ENCODE measurements at regions not wholly inside any gene's neighbourhood (a gene's known extent, or its start where the extent isn't known, plus 50 kb on each side); places are given as distances from the start of the nearest gene placed in this dataset.

DNA sequence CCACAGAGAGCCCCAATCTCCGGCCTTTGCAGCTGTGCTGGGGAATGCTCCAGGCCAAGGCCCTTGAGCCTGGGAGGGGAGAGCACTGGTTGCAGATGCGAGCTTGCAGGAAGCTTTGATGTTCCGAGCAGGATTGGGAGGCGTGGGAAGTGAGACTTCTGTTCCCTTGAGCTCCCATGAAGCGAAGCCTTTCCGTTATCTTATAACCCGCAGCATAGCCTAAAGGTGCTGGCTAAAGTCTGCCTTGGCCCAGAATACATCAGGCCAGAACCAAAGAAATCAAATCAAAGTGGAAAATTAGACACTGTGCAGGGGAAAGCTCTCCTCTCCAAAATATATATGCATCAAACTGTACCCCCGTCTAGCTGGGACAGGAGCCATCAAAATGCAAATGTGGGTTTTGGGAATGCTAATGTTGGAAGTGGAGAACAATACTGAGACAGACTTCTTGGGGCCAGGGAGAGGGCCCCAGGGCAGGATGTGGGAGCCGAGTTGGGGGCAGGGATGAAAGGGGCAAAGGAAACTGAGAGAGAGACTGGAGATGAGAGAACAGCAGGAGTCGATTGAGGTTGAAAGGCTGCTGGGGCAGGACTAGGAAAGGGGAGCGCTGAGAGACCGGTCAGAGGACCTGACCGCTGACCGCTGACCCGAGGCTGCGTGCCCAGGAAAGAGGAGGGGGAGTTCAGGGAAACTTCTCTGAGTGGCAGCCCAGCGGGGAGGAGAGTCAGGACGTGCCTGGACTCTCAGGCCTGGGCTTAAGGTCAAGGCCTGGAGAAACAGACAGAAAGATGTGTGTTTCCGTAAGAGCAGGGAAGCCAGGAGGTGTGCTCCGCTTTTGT is 152.2 kb upstream of the PARP11 start (continued):
- TF ChIP-seq, protein P1, sequence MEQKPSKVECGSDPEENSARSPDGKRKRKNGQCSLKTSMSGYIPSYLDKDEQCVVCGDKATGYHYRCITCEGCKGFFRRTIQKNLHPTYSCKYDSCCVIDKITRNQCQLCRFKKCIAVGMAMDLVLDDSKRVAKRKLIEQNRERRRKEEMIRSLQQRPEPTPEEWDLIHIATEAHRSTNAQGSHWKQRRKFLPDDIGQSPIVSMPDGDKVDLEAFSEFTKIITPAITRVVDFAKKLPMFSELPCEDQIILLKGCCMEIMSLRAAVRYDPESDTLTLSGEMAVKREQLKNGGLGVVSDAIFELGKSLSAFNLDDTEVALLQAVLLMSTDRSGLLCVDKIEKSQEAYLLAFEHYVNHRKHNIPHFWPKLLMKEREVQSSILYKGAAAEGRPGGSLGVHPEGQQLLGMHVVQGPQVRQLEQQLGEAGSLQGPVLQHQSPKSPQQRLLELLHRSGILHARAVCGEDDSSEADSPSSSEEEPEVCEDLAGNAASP (CRISPR knock-in tag; IDR thresholded peaks at IDR 0.05; ENCODE audit: borderline replicate concordance): peak; percentile 64; the same call in 1 of the 2 replicates
- TF ChIP-seq CBX1 (IDR thresholded peaks at IDR 0.05; ENCODE audit: low read depth) (no peak), RBM39 (IDR thresholded peaks at IDR 0.05; ENCODE audit: low read depth, low read length, poor library complexity, severe bottlenecking) (no peak)

DNA sequence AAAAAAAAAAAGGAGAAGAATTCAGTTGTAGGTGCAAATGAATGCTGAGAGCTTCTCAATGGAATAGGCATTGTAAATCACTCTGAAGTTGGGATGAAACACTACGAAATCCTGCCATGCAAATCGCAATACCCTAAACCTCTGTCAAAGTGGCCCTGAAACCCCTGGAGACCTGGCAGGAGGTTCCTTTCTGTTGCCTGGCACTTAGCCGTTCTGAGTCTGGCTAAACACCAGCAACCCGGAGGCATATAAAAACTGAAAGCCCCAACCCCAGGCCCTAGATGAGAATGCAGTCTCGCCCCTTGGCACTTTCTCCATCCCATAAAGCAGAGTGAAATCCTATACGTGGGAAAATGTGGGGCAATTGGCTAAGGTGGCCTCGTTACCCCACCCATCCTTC is 151.5 kb upstream of the PARP11 start:
- Histone ChIP-seq H3K79me2 (ENCODE audit: insufficient read depth, low read length) (no peaks in the 10 kb centered on the region), H2AFZ (ENCODE audit: low read length) (no peak overlapping the region), H3K36me3 (replicated peaks in 1 of 2; ENCODE audit: control insufficient read depth in 1 of 2, insufficient read depth in 2 of 2, low read length in 2 of 2) (no peaks in the 10 kb centered on the region), H3K9ac (ENCODE audit: insufficient read depth, low read depth, low read length) (peak overlapping the region; percentile 10; the same call in 1 of the 2 replicates), H3K27ac (ENCODE audit: extremely low read length, insufficient read depth, low read length) (peak overlapping the region; percentile 68), H3K27me3 (ENCODE audit: control insufficient read depth in 1 of 2, insufficient read depth in 2 of 2, low read length in 2 of 2) (no peaks in the 10 kb centered on the region), H4K20me1 (ENCODE audit: insufficient read depth, low read length) (no peaks in the 10 kb centered on the region), H3K4me1 (ENCODE audit: insufficient read depth, low read length) (peaks cover 49% of the 10 kb centered on the region), H3K4me2 (ENCODE audit: low read depth, low read length) (no peak overlapping the region), H3K9me3 (ENCODE audit: low read length) (no peaks in the 10 kb centered on the region), H3K4me3 (replicated peaks in 1 of 3; ENCODE audit: insufficient read depth in 1 of 3, low read depth in 2 of 3, low read length in 3 of 3) (no peak overlapping the region)
- FAIRE-seq (no peak), ATAC-seq (no peak), DNase-seq (ENCODE audit: low spot score) (no peak)
- ChIA-PET CTCF (ENCODE audit: low intra/inter-chr PET ratio, low total read pairs) (no interaction called here), POLR2A (interaction anchor here (6.9 kb wide), 1 partner anchor 11 kb away, joined by 87 read pairs; no protein-coding TSS in a partner anchor)
- BruUV-seq (replicated peaks): no TSS peak
- WGBS (ENCODE audit: low lambda C conversion rate): 91% methylated on average over 7 of the region's 7 CpGs
- intact Hi-C loops (cut with micrococcal nuclease; ENCODE audit: unreplicated experiment) (no loop called here), in situ Hi-C loops (cut with HindIII; ENCODE audit: extremely low pct_ligation_motif_present, low pct_unique_long_range_greater_than_20kb) (no loop called here)
- TF ChIP-seq SP5 (CRISPR knock-in tag; IDR thresholded peaks at IDR 0.05; ENCODE audit: borderline replicate concordance, low read depth) (no peak), ZC3H13 (CRISPR knock-in tag; IDR thresholded peaks at IDR 0.05) (no peak), ZNF251 (CRISPR knock-in tag; IDR thresholded peaks at IDR 0.05) (no peak), STAT5B (CRISPR knock-in tag; IDR thresholded peaks at IDR 0.05) (no peak), KDM2A (CRISPR knock-in tag; IDR thresholded peaks at IDR 0.05; ENCODE audit: borderline replicate concordance, low read depth) (no peak), PTBP1 (IDR thresholded peaks at IDR 0.05; ENCODE audit: low read depth, low read length, poor library complexity, severe bottlenecking) (no peak), ADNP (CRISPR knock-in tag; IDR thresholded peaks at IDR 0.05) (no peak), KDM4B (CRISPR knock-in tag; IDR thresholded peaks at IDR 0.05) (no peak), NR2F6 (IDR thresholded peaks at IDR 0.05) (no peak), NR2F6 (CRISPR knock-in tag; IDR thresholded peaks at IDR 0.05) (no peak), MAFF (IDR thresholded peaks at IDR 0.05; ENCODE audit: low read depth, low read length) (no peak), ZNF496 (CRISPR knock-in tag; IDR thresholded peaks at IDR 0.05; ENCODE audit: insufficient replicate concordance) (no peak), CBFB (CRISPR knock-in tag; IDR thresholded peaks at IDR 0.05) (no peak), RARA (CRISPR knock-in tag; IDR thresholded peaks at IDR 0.05) (no peak)
- TF ChIP-seq, protein P2, sequence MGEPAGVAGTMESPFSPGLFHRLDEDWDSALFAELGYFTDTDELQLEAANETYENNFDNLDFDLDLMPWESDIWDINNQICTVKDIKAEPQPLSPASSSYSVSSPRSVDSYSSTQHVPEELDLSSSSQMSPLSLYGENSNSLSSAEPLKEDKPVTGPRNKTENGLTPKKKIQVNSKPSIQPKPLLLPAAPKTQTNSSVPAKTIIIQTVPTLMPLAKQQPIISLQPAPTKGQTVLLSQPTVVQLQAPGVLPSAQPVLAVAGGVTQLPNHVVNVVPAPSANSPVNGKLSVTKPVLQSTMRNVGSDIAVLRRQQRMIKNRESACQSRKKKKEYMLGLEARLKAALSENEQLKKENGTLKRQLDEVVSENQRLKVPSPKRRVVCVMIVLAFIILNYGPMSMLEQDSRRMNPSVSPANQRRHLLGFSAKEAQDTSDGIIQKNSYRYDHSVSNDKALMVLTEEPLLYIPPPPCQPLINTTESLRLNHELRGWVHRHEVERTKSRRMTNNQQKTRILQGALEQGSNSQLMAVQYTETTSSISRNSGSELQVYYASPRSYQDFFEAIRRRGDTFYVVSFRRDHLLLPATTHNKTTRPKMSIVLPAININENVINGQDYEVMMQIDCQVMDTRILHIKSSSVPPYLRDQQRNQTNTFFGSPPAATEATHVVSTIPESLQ (CRISPR knock-in tag; conservative IDR thresholded peaks at IDR 0.05): no peak
- TF ChIP-seq, protein P3, sequence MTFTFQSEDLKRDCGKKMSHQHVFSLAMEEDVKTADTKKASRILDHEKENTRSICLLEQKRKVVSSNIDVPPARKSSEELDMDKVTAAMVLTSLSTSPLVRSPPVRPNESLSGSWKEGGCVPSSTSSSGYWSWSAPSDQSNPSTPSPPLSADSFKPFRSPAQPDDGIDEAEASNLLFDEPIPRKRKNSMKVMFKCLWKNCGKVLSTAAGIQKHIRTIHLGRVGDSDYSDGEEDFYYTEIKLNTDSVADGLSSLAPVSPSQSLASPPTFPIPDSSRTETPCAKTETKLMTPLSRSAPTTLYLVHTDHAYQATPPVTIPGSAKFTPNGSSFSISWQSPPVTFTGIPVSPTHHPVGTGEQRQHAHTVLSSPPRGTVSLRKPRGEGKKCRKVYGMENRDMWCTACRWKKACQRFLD (CRISPR knock-in tag; IDR thresholded peaks at IDR 0.05; ENCODE audit: borderline replicate concordance): no peak
